PC-3 (cell line): ENCODE measurements at regions not wholly inside any gene's neighbourhood (a gene's known extent, or its start where the extent isn't known, plus 50 kb on each side); places are given as distances from the start of the nearest gene placed in this dataset.
A peak's percentile ranks its signal among the peaks of the same experiment; 100 is the strongest.

Experiments used
- ATAC-seq: fragments of 200-7000 bp; cut with Tn5 transposase; 2 replicates; pipeline ENCODE4 v1.9.1; 2020; ENCODE audit warnings: mild to moderate bottlenecking, moderate library complexity
- BruUV-seq: library from RNA; stranded (reverse); fragments of 400-500 nt; replicated peaks from 2 replicates; lab custom pipeline; 2021; lab: Mats Ljungman, UMichigan
- CTCF ChIA-PET: fragments of 300-600 bp; sonication (Branson Sonifier 250); formaldehyde crosslinking; loops from one replicate; lab custom pipeline; 2022; ENCODE audit warnings: antibody characterized with exemption; lab: Charles Lee
- POLR2A ChIA-PET: fragments of 300-600 bp; sonication (Branson Sonifier 250); formaldehyde crosslinking; loops from one replicate; lab custom pipeline; 2022; ENCODE audit warnings: antibody characterized with exemption; ENCODE audit not compliant: unreplicated experiment; lab: Charles Lee
- DNase-seq: peaks from one replicate; pipeline ENCODE4 v3.0.0-alpha.2; 2015
- H2AFZ ChIP-seq: fragments of 300-600 bp; sonication (generic); 2 replicates; pipeline ENCODE4 v1.6.0; 2016; ENCODE audit warnings: antibody characterized with exemption, low read length
- H3F3A ChIP-seq: fragments of 300-600 bp; sonication (generic); one replicate; pipeline ENCODE4 v1.6.0; 2017; ENCODE audit warnings: antibody characterized with exemption, low read length, control low read depth, mild to moderate bottlenecking; ENCODE audit not compliant: unreplicated experiment
- H3K27ac ChIP-seq: fragments of 300-600 bp; sonication (generic); 2 replicates; pipeline ENCODE4 v1.5.1; 2016; ENCODE audit warnings: mild to moderate bottlenecking, low read length
- H3K27me3 ChIP-seq: fragments of 300-600 bp; sonication (generic); 2 replicates; pipeline ENCODE4 v1.6.1; 2016; ENCODE audit warnings: low read length, mixed read lengths
- H3K36me3 ChIP-seq: fragments of 300-600 bp; sonication (generic); 2 replicates; pipeline ENCODE4 v1.6.1; 2016; ENCODE audit warnings: low read depth, mixed run types, low read length, mixed read lengths
- H3K4me1 ChIP-seq: fragments of 300-600 bp; sonication (generic); 2 replicates; pipeline ENCODE4 v1.5.1; 2016; ENCODE audit warnings: low read length; ENCODE audit not compliant: insufficient read depth
- H3K4me2 ChIP-seq: fragments of 300-600 bp; sonication (generic); 2 replicates; pipeline ENCODE4 v1.6.0; 2016; ENCODE audit warnings: low read length
- H3K4me3 ChIP-seq: fragments of 300-600 bp; sonication (generic); 2 replicates; pipeline ENCODE4 v1.5.1; 2016; ENCODE audit warnings: mild to moderate bottlenecking, low read length, mixed read lengths
- H3K79me2 ChIP-seq: fragments of 300-600 bp; sonication (generic); 2 replicates; pipeline ENCODE4 v1.6.1; 2017; ENCODE audit warnings: low read length, mixed read lengths
- H3K9ac ChIP-seq: fragments of 300-600 bp; sonication (generic); 2 replicates; pipeline ENCODE4 v1.6.0; 2016; ENCODE audit warnings: mild to moderate bottlenecking, low read length
- H3K9me2 ChIP-seq: fragments of 300-600 bp; sonication (generic); replicated peaks from 2 replicates; pipeline ENCODE4 v1.6.1; 2016; ENCODE audit warnings: mixed run types, low read length, mixed read lengths
- H3K9me3 ChIP-seq: fragments of 300-600 bp; sonication (generic); 2 replicates; pipeline ENCODE4 v1.6.1; 2016; ENCODE audit warnings: low read length, mixed read lengths
- H4K20me1 ChIP-seq: fragments of 300-600 bp; sonication (generic); 2 replicates; pipeline ENCODE4 v1.6.1; 2016; ENCODE audit warnings: low read length, mixed read lengths
- EZH2 ChIP-seq: fragments of 300-600 bp; sonication (generic); IDR thresholded peaks from one replicate; pipeline ENCODE4 v1.6.1; 2017; ENCODE audit warnings: antibody characterized with exemption, mild to moderate bottlenecking, low read length; ENCODE audit not compliant: unreplicated experiment
- EZH2phosphoT487 ChIP-seq: fragments of 300-600 bp; sonication (generic); IDR thresholded peaks from 2 replicates; pipeline ENCODE4 v1.6.1; 2018; ENCODE audit warnings: mild to moderate bottlenecking, antibody characterized with exemption, low read length, borderline replicate concordance
- intact Hi-C: fragments of 100-400 bp; cut with micrococcal nuclease; formaldehyde crosslinking; loops from 2 replicates; pipeline ENCODE4 v1.9.0; 2023
- TF ChIP-seq, protein P1 (sequence below): fragments of 300-600 bp; sonication (generic); conservative IDR thresholded peaks from 2 replicates; pipeline ENCODE4 v1.5.1; 2017; ENCODE audit warnings: antibody characterized with exemption, low read depth, mild to moderate bottlenecking, low read length

DNA sequence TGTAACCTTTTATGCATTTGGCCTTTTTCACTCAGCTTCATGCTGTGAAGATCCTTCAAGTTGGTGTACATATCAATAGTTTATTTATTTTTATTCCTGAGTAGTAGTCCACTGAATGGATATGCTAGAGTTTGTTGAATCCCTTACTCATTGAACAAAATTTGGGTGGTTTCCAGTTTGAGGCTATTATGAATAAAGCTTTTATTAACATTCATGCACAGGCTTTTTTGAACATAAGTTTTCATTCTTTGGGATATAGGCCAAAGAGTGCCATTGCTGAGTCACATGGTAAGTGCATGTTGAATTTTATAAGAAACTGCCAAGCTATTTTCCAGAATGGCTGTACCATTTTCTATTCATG lies 59.5 kb upstream of the CAPRIN2 start:
- CTCF ChIA-PET: no interaction called here
- Histone ChIP-seq H3K9ac (no peak overlapping the region), H3K79me2 (no peaks in the 10 kb centered on the region), H4K20me1 (no peaks in the 10 kb centered on the region), H3K4me1 (no peaks in the 10 kb centered on the region), H3K9me3 (no peaks in the 10 kb centered on the region), H3K4me2 (no peak overlapping the region), H3K36me3 (no peaks in the 10 kb centered on the region), H2AFZ (no peak overlapping the region), H3F3A (no peaks in the 10 kb centered on the region), H3K4me3 (no peak overlapping the region), H3K9me2 (no peaks in the 10 kb centered on the region), H3K27ac (no peak overlapping the region), H3K27me3 (no peaks in the 10 kb centered on the region)
- intact Hi-C loops: no loop called here
- no TSS peak for BruUV-seq
- DNase-seq (peak; percentile 41), ATAC-seq (no peak)
- no peak for TF ChIP-seq EZH2
- TF ChIP-seq EZH2phosphoT487: no peak
- TF ChIP-seq, protein P1, sequence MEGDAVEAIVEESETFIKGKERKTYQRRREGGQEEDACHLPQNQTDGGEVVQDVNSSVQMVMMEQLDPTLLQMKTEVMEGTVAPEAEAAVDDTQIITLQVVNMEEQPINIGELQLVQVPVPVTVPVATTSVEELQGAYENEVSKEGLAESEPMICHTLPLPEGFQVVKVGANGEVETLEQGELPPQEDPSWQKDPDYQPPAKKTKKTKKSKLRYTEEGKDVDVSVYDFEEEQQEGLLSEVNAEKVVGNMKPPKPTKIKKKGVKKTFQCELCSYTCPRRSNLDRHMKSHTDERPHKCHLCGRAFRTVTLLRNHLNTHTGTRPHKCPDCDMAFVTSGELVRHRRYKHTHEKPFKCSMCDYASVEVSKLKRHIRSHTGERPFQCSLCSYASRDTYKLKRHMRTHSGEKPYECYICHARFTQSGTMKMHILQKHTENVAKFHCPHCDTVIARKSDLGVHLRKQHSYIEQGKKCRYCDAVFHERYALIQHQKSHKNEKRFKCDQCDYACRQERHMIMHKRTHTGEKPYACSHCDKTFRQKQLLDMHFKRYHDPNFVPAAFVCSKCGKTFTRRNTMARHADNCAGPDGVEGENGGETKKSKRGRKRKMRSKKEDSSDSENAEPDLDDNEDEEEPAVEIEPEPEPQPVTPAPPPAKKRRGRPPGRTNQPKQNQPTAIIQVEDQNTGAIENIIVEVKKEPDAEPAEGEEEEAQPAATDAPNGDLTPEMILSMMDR: no peak
- POLR2A ChIA-PET: interaction anchor here (0.6 kb wide), 1 partner anchor 830 kb away, joined by 3 read pairs; no protein-coding TSS in a partner anchor

DNA sequence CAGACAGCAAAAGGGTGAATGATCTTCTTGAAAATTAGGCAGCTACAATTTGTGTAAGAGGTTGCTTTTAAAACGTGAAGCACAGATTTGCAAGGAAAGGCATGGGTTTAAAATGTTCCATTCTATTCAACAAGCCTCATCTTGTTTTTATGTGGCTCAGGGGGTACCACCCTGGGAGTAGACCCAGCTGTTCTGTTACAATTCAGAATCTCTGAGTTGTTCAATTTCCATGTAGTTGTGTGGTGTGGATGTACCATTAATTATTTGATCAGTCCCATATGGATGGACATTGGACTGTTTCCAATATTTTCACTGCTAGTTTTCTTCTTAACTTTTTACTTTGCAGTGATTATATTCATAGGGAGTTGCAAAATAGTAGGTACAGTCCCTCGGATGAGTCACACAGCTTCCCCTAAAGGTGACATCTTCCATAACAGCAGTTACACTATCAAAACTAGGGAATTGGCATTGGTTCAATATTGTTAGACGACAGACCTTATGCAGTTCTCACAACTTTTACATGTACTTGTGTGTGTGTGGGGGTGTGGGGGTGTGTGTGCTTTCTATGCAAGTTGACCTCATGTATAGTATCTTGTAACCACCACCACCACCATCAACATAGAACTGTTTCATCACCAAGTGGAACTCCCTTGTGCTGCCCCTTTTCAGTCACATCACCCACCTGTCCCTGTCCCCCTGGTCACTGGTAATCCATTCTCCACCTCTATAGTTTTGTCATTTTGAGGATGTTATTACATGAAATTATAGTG lies 59.0 kb upstream of the CAPRIN2 start:
- Histone ChIP-seq H3K9me2 (no peaks in the 10 kb centered on the region), H3K27me3 (no peaks in the 10 kb centered on the region), H4K20me1 (no peaks in the 10 kb centered on the region), H3K9me3 (no peaks in the 10 kb centered on the region), H3F3A (no peaks in the 10 kb centered on the region), H3K4me1 (no peaks in the 10 kb centered on the region), H3K79me2 (no peaks in the 10 kb centered on the region), H3K27ac (no peak overlapping the region), H3K36me3 (no peaks in the 10 kb centered on the region), H2AFZ (no peak overlapping the region), H3K4me2 (no peak overlapping the region), H3K4me3 (no peak overlapping the region), H3K9ac (no peak overlapping the region)
- CTCF ChIA-PET: no interaction called here
- DNase-seq: peak; percentile 14
- POLR2A ChIA-PET: interaction anchor here (0.6 kb wide), 1 partner anchor 830 kb away, joined by 3 read pairs; no protein-coding TSS in a partner anchor
- intact Hi-C loops: no loop called here
- BruUV-seq: no TSS peak
- TF ChIP-seq EZH2phosphoT487: no peak
- TF ChIP-seq EZH2: no peak
- TF ChIP-seq, protein P1: no peak
- no peak for ATAC-seq

DNA sequence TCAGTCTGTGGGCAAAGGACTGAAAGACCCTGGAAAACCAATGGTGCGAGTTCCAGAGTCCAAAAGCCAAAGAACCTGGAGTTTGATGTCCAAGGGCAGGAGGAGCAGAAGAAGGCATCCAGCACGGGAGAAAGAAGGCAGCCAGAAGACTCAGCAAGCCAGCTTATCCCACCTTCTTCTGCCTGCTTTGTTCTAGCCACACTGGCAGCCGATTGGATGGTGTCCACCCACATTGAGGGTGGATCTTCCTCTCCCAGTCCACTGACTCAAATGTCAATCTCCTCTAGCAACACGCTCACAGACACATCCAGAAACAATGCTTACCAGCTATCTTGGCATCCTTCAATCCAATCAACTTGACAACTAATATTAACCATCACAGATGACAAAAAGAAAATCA lies 57.2 kb upstream of the CAPRIN2 start:
- Histone ChIP-seq H2AFZ (no peak overlapping the region), H4K20me1 (no peaks in the 10 kb centered on the region), H3K4me2 (no peak overlapping the region), H3K4me1 (peaks cover 5% of the 10 kb centered on the region; the same call in 1 of the 2 replicates), H3F3A (no peaks in the 10 kb centered on the region), H3K9me3 (no peaks in the 10 kb centered on the region), H3K9me2 (no peaks in the 10 kb centered on the region), H3K79me2 (no peaks in the 10 kb centered on the region), H3K4me3 (no peak overlapping the region), H3K9ac (no peak overlapping the region), H3K36me3 (no peaks in the 10 kb centered on the region), H3K27me3 (no peaks in the 10 kb centered on the region), H3K27ac (no peak overlapping the region)
- no peak for DNase-seq
- no TSS peak for BruUV-seq
- intact Hi-C loops: no loop called here
- ATAC-seq: no peak
- POLR2A ChIA-PET: no interaction called here
- TF ChIP-seq EZH2: no peak
- CTCF ChIA-PET: no interaction called here
